ENCODE measurements at regions not wholly inside any gene's neighbourhood (a gene's known extent, or its start where the extent isn't known, plus 50 kb on each side); places are given as distances from the start of the nearest gene placed in this dataset.

DNA sequence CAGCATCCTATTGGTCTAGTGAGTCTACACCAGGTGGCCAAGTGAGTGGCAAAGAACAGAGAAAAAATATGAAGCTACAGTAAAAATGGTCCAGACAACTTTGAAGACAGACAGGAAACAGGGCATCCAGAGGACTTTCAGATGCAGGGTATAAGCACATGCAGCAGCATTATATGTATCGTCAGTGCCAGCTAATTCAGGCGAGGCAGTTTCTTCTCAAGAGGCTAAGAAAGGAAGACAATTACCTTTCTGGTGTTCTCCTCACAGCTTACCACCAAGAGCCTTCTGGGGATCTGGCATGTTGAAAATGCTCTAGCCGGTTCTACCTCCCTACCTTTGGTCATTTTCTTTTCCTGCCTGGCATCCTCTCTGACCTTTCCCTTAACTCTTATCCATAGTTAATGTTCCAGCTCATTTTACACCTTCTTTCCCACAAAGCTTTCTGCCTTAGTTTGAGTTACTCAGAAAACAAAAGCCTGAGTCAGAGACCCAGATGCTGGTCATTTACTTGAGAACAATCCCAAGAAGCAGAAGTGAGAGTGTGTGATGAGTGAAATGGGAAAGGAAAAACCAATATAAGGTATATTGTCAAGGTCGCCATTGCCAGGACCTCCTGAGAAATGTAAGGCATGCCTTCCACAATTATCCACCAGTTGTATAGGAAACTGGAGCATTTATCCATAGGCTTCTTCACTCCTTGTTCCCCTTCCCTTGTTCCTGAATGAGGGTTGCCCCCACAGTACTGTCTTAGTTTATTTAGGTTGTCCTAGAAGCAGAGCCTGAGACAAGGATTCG lies 444.1 kb downstream of the PLPP3 start:
- no peaks in the 10 kb centered on the region for H3K36me3 ChIP-seq
- H3K27me3 ChIP-seq: no peaks in the 10 kb centered on the region
- in situ Hi-C loops (cut with MboI; ENCODE audit: low pct_ligation_motif_present in 1 of 4, low pct_unique_long_range_greater_than_20kb in 1 of 4, low sequenced_read_pairs in 3 of 4): no loop called here

GRCh38 chr1:56133522-56134472 lies 445.6 kb downstream of the PLPP3 start:
- in situ Hi-C loops (cut with MboI; ENCODE audit: low pct_ligation_motif_present in 1 of 4, low pct_unique_long_range_greater_than_20kb in 1 of 4, low sequenced_read_pairs in 3 of 4) (no loop called here), intact Hi-C loops (cut with DNase I; ENCODE audit: low total_unique reads) (no loop called here)
- Histone ChIP-seq H3K4me1 (peaks cover 0 to 11% (median 0%) of the 10 kb centered on the region in 4 donors), H3K27ac (no peak overlapping the region), H3K4me3 (no peak overlapping the region), H3K27me3 (no peaks in the 10 kb centered on the region), H3K36me3 (no peaks in the 10 kb centered on the region), H3K9me3 (no peaks in the 10 kb centered on the region)
- whole genome bisulfite sequencing, 2 donors (ENCODE audit: low coverage in 1 of 2): 81% methylated on average over 7 of the region's 7 CpGs; no CpG with 5 or more reads in 1 of the 2 donors
- no peak for TF ChIP-seq EP300 (IDR thresholded peaks at IDR 0.05; ENCODE audit: low read depth)
- no peak for DNase-seq

More for the DNA sequence above, 444.1 kb downstream of the PLPP3 start:
- Histone ChIP-seq H3K4me1 (peaks cover 0 to 11% (median 0%) of the 10 kb centered on the region in 4 donors), H3K9me3 (no peaks in the 10 kb centered on the region), H3K4me3 (no peak overlapping the region), H3K27ac (no peak overlapping the region)
- no peak for DNase-seq
- intact Hi-C loops (cut with DNase I; ENCODE audit: low total_unique reads): no loop called here
- 81 to 91% methylated on average over 4 to 5 of the region's 5 CpGs for WGBS, 2 donors (ENCODE audit: low coverage in 1 of 2)
- TF ChIP-seq POLR2A (IDR thresholded peaks at IDR 0.05) (no peak), POLR2AphosphoS5 (IDR thresholded peaks at IDR 0.05) (no peak), EP300 (IDR thresholded peaks at IDR 0.05; ENCODE audit: low read depth) (no peak), CTCF (IDR thresholded peaks at IDR 0.05) (no peak)

DNA sequence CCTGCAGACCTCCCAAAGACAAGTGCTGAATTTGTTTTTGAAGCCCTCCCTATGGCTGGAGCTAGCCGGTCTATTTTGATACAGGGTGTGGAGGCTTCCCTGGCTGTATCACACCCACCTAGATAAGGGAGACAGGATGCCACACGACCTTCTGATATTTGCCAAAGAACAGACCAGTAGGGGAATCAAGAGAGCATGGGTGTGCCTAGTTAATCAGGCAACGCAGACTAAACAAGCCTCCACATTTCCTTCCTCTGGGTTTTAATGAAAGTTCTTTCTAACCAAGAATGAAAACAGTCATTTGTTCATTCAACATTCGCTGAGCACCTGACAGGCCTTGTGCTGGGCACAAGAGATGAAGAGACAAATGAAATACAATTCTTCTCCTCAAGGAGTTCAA lies 446.8 kb downstream of the PLPP3 start:
- H3K4me1 ChIP-seq: peaks cover 0 to 11% (median 0%) of the 10 kb centered on the region in 4 donors
- no peaks in the 10 kb centered on the region for H3K27me3 ChIP-seq
- no peak for TF ChIP-seq CTCF (IDR thresholded peaks at IDR 0.05)
- no peak for TF ChIP-seq POLR2AphosphoS5 (IDR thresholded peaks at IDR 0.05)
- no peak for TF ChIP-seq EP300 (IDR thresholded peaks at IDR 0.05; ENCODE audit: low read depth)
- no peak overlapping the region for H3K27ac ChIP-seq
- H3K4me3 ChIP-seq: no peak overlapping the region
- H3K36me3 ChIP-seq: no peaks in the 10 kb centered on the region
- in situ Hi-C loops (cut with MboI; ENCODE audit: low pct_ligation_motif_present in 1 of 4, low pct_unique_long_range_greater_than_20kb in 1 of 4, low sequenced_read_pairs in 3 of 4) (no loop called here), intact Hi-C loops (cut with DNase I; ENCODE audit: low total_unique reads) (no loop called here)
- 47 to 51% methylated on average over 3 to 4 of the region's 4 CpGs for WGBS, 2 donors (ENCODE audit: low coverage in 1 of 2)
- no peaks in the 10 kb centered on the region for H3K9me3 ChIP-seq
- DNase-seq: no peak

GRCh38 chr1:56129837-56130236 lies 449.5 kb downstream of the PLPP3 start:
- in situ Hi-C loops (cut with MboI; ENCODE audit: low pct_ligation_motif_present in 1 of 4, low pct_unique_long_range_greater_than_20kb in 1 of 4, low sequenced_read_pairs in 3 of 4) (no loop called here), intact Hi-C loops (cut with DNase I; ENCODE audit: low total_unique reads) (no loop called here)
- peaks cover 0 to 3% of the 10 kb centered on the region in 2 donors for H3K9me3 ChIP-seq
- TF ChIP-seq CTCF (IDR thresholded peaks at IDR 0.05): no peak
- TF ChIP-seq EP300 (IDR thresholded peaks at IDR 0.05; ENCODE audit: low read depth): no peak
- TF ChIP-seq POLR2A (IDR thresholded peaks at IDR 0.05): no peak
- no peak for TF ChIP-seq POLR2AphosphoS5 (IDR thresholded peaks at IDR 0.05)
- 79 to 95% methylated on average over 2 to 3 of the region's 3 CpGs for WGBS, 2 donors (ENCODE audit: low coverage in 1 of 2)
- no peaks in the 10 kb centered on the region for H3K36me3 ChIP-seq
- H3K27ac ChIP-seq: no peak overlapping the region
- H3K27me3 ChIP-seq: no peaks in the 10 kb centered on the region
- peaks cover 0 to 11% (median 0%) of the 10 kb centered on the region in 4 donors for H3K4me1 ChIP-seq
- H3K4me3 ChIP-seq: no peak overlapping the region
- DNase-seq: no peak
